Fibroblast of mammary gland (primary cell): ENCODE measurements at regions not wholly inside any gene's neighbourhood (a gene's known extent, or its start where the extent isn't known, plus 50 kb on each side); places are given as distances from the start of the nearest gene placed in this dataset.

ENCODE experiments used
- DNase-seq: peaks from one replicate; pipeline ENCODE4 v3.0.0-alpha.2; 2010; ENCODE audit warnings: low read depth
- H3K4me3 ChIP-seq: 2 replicates; pipeline ENCODE4 v1.5.1; 2011; ENCODE audit warnings: low read depth, mild to moderate bottlenecking, low read length, moderate library complexity; ENCODE audit not compliant: control insufficient read depth
- TF ChIP-seq, protein P1 (sequence below): conservative IDR thresholded peaks from 2 replicates; pipeline ENCODE4 v1.5.1; 2011; ENCODE audit warnings: low read depth, low read length, inconsistent platforms; ENCODE audit not compliant: control insufficient read depth, insufficient read depth

DNA sequence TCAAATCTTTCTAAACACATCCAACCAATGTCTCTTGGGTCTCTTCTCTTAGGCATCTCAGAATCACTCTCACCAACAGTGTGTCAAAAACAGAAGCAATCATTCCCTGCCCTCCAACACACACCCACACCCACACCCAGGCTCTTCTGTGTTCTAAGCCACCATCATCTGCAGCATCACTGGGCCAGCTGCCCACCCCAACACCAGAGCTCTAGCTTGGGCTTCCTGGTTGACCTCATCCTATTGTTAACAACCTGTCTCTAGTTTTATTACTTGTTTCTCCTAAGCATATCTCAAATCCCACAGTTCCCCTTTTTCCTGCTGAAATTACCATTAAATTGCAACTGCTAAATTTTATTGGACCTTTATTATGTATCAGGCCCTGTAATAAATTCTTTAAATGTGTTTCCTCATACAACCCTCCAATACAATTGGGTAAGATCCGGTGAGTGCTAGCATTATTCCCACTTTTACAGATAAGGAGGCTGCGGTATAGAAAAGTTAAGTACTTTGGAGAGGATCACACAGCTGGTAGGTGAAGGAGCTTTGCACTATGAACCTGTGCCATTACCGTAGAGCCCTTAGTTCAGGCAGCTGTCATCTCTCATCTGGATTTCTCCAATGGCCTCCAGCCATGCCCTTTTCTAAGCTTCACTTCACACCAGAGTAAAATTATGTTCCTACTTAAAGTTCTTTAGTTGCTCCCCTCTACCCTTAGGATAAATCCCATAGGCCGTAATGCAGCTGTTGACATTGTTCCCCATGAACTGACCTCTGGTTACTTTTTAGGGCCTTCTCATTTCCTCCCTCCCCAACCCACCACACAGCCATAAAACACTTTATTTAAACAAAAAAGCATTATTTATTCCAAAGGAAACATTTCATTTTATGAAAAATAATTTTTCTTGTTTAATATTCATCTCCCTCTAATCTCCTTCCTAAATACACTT lies 227.7 kb downstream of the B3GLCT start:
- DNase-seq: no peak
- TF ChIP-seq, protein P1, sequence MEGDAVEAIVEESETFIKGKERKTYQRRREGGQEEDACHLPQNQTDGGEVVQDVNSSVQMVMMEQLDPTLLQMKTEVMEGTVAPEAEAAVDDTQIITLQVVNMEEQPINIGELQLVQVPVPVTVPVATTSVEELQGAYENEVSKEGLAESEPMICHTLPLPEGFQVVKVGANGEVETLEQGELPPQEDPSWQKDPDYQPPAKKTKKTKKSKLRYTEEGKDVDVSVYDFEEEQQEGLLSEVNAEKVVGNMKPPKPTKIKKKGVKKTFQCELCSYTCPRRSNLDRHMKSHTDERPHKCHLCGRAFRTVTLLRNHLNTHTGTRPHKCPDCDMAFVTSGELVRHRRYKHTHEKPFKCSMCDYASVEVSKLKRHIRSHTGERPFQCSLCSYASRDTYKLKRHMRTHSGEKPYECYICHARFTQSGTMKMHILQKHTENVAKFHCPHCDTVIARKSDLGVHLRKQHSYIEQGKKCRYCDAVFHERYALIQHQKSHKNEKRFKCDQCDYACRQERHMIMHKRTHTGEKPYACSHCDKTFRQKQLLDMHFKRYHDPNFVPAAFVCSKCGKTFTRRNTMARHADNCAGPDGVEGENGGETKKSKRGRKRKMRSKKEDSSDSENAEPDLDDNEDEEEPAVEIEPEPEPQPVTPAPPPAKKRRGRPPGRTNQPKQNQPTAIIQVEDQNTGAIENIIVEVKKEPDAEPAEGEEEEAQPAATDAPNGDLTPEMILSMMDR: no peak
- no peak overlapping the region for H3K4me3 ChIP-seq

DNA sequence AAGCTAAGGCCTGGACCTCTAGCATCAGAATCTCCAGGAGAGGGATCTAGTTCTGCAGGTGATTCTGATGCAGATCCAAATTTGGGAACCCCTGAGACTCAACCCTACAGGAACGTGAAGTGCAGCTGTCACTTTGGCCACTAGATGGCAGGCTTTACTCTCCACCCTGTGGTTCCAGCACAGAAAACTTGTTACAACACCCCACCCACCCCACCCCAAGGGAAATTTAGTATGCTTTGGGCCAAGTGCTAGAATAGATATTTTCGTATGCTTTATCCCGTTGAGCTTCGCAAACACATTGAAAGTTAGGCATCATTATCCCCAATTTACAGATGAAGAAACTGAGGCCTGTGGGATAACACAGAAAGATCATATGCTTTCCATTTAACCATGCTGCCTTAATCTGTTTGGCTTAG lies 232.0 kb downstream of the B3GLCT start:
- peak; percentile 60 for DNase-seq
- no peak overlapping the region for H3K4me3 ChIP-seq
- TF ChIP-seq, protein P1: peak; percentile 76

DNA sequence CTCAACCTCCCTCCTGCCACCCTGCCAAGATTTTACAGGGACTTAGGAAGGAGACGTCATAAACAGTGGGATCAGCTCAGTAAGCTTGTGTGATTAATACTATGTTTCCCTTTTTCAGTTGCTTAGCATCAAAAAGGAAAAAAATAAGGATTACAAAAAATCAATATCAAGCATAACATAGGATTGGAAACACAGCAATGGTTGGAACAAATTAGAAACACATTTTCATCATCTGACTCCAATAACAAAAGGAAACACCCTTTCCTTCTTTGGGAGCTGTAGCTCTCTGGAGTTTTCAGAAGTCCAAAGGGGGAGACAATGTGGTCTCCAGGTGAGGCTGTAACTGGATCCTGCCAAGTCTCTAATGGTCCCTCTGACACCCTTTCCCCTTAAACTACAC lies 233.4 kb downstream of the B3GLCT start:
- no peak overlapping the region for H3K4me3 ChIP-seq
- peak; percentile 51 for DNase-seq
- TF ChIP-seq, protein P1: no peak

DNA sequence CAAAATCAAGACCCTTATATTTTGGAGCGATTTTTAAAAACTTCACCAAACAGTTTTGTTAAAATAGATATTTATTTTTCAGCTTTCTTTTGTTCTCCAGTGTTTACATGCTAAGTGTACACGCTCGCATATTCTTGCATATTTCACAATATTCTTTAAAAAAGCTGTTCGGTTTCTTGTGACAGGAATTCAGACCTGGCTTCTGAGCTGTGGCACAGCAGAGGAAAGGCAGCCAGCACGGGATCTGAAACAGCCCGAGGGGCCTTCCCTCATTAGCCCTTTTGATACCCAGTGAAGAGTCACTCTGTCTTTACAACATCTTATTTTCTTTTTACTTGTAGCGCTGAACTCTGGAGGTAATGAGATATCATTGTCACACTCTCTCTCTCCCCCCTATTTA lies 234.0 kb downstream of the B3GLCT start:
- H3K4me3 ChIP-seq: no peak overlapping the region
- DNase-seq: no peak
- TF ChIP-seq, protein P1: no peak

DNA sequence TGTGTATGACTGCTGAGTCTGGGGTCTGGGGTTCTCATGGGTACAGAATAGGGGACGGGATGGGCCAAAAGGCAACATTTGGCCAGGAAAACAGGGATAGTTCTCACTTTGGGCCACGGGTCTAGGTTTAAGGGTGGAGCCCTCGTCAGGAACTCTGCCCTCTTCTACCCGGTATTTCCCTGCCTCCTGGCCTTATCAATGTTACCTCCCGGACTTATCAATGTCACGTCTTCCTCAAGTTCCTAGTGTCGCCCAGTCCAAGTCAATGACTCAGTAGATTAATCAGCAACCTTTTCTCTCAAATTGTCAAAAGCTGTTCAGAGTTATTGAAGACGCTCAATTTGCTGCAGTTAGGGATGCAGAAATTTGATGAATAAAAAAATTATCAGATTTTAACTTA lies 234.8 kb downstream of the B3GLCT start:
- TF ChIP-seq, protein P1: no peak
- no peak overlapping the region for H3K4me3 ChIP-seq
- no peak for DNase-seq

DNA sequence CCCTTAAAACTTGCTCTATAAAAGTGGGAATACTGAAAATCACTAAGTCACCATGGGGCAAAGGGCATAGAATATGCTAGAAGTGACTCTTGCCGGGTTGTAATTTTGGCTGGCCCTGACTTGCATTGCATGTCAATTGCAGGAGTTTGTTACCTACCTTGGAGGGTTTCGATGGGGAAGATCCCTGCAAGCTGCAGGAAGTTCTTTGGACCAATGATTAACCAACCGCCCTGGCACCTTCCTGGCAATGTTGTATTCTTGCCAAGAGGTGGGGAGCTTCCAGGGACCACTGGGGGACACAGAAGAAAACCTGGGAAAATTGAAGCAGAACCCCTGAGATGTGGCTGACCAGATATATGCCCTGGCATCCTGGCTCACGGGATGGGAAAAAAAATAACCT lies 235.8 kb downstream of the B3GLCT start:
- TF ChIP-seq, protein P1: no peak
- no peak overlapping the region for H3K4me3 ChIP-seq
- DNase-seq: no peak

DNA sequence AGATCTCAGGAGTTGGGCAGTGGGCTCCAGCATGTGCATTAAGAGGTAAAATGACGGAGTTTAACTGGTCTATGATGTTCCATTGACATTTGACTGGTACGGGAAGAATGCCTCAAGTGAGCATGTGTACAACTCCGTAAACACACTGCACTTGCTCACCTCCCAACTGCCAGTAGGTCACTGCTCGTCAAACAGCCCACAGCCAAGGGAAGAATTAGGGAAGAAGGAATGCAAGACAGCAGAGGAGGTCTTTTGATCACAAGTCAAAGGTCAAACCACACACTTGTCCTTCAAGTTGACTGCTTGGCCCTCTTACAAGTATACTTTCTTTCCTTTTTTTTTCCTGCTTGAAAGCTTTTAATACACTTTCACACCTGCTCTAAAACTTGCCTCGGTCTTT lies 236.7 kb downstream of the B3GLCT start:
- no peak for DNase-seq
- TF ChIP-seq, protein P1: no peak
- no peak overlapping the region for H3K4me3 ChIP-seq
